ENCODE measurements at regions not wholly inside any gene's neighbourhood (a gene's known extent, or its start where the extent isn't known, plus 50 kb on each side); places are given as distances from the start of the nearest gene placed in this dataset.

GRCh38 chr1:172801771-172802322 is 142.9 kb downstream of the FASLG start:
- DNase-seq (ENCODE audit: low spot score): no peak

- no peak for DNase-seq (ENCODE audit: low spot score)
These were observed 150.8 kb downstream of the FASLG start for GRCh38 chr1:172809750-172810149.

- DNase-seq (ENCODE audit: low spot score): no peak
These were observed 151.7 kb downstream of the FASLG start for GRCh38 chr1:172810480-172811175.

GRCh38 chr1:172811694-172812093 is 152.8 kb downstream of the FASLG start:
- no peak for DNase-seq (ENCODE audit: low spot score)

- DNase-seq (ENCODE audit: low spot score): no peak
These were observed 153.2 kb downstream of the FASLG start for GRCh38 chr1:172812118-172812517.

- no peak for DNase-seq (ENCODE audit: low spot score)
These were observed 154.4 kb downstream of the FASLG start for GRCh38 chr1:172813330-172813729.

GRCh38 chr1:172814428-172814827 is 155.5 kb downstream of the FASLG start:
- no peak for DNase-seq (ENCODE audit: low spot score)

GRCh38 chr1:172815740-172816139 is 156.8 kb downstream of the FASLG start:
- no peak for DNase-seq (ENCODE audit: low spot score)

GRCh38 chr1:172818841-172819527 is 160.1 kb downstream of the FASLG start:
- DNase-seq (ENCODE audit: low spot score): no peak

GRCh38 chr1:172820475-172821158 is 161.7 kb downstream of the FASLG start:
- no peak for DNase-seq (ENCODE audit: low spot score)

GRCh38 chr1:172821609-172822274 is 162.8 kb downstream of the FASLG start:
- DNase-seq (ENCODE audit: low spot score): peak; percentile 31

- DNase-seq (ENCODE audit: low spot score): no peak
These were observed 164.0 kb downstream of the FASLG start for GRCh38 chr1:172822886-172823285.

GRCh38 chr1:172823534-172823933 is 164.6 kb downstream of the FASLG start:
- DNase-seq (ENCODE audit: low spot score): no peak

GRCh38 chr1:172824209-172824608 is 165.3 kb downstream of the FASLG start:
- DNase-seq (ENCODE audit: low spot score): no peak

GRCh38 chr1:172826096-172826741 is 167.3 kb downstream of the FASLG start:
- peak; percentile 62 for DNase-seq (ENCODE audit: low spot score)

- DNase-seq (ENCODE audit: low spot score): no peak
These were observed 168.4 kb downstream of the FASLG start for GRCh38 chr1:172827301-172827700.

GRCh38 chr1:172827841-172828240 is 168.9 kb downstream of the FASLG start:
- no peak for DNase-seq (ENCODE audit: low spot score)

- no peak for DNase-seq (ENCODE audit: low spot score)
These were observed 173.3 kb downstream of the FASLG start for GRCh38 chr1:172832006-172832725.

- no peak for DNase-seq (ENCODE audit: low spot score)
These were observed 175.1 kb downstream of the FASLG start for GRCh38 chr1:172833954-172834353.

GRCh38 chr1:172834609-172835008 is 175.7 kb downstream of the FASLG start:
- DNase-seq (ENCODE audit: low spot score): no peak

- no peak for DNase-seq (ENCODE audit: low spot score)
These were observed 176.9 kb downstream of the FASLG start for GRCh38 chr1:172835834-172836233.
